GM08714 (cell line): ENCODE measurements at regions not wholly inside any gene's neighbourhood (a gene's known extent, or its start where the extent isn't known, plus 50 kb on each side); places are given as distances from the start of the nearest gene placed in this dataset.

ENCODE experiments used
- H3K4me3 ChIP-seq: fragments of 200-500 bp; sonication (Bioruptor generic); 2 replicates; pipeline ENCODE4 v1.5.1; 2014; ENCODE audit warnings: mild to moderate bottlenecking, low read length, inconsistent platforms
- ZNF274 ChIP-seq: IDR thresholded peaks from 2 replicates; pipeline ENCODE4 v1.6.1; 2012; ENCODE audit warnings: mild to moderate bottlenecking, low read depth, low read length

DNA sequence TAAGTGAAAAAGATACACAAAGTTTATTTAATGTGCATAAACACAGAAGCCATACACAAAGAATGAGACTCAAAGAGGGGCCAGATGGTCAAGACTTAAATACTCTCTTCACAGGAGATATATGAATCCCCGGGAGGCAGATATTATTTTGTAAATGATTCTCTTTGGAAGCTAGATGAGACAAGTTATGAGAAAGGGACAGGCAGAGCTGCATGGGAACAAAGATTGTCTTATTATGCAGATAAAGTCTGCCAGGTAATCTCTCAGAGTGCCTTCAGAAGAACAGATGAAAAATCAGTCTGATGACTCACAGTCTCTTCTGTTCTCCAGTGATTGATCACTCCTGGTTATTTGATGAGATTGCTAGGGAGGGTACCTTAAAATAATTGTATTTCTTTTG lies 89.0 kb downstream of the NAF1 start:
- no peak for TF ChIP-seq ZNF274
- H3K4me3 ChIP-seq = no peak overlapping the region

DNA sequence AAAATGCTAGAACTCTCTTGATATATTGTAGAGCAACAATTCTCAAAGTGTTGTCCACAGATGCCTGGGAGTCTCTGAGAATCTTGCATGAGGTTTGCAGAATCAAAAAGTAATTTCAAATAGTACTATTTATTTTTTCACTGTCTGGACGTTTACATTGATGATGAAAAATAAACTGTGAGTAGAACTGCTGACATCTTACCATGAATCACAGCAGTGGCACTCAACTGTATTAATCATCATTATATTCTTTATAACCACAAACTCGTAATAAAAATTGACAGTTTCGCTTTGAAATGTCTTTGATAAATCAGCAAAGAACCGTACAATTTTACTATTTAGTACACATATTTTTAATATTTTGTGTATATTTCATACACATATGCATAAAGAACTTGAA lies 94.5 kb downstream of the NAF1 start:
- no peak for TF ChIP-seq ZNF274
- no peak overlapping the region for H3K4me3 ChIP-seq

DNA sequence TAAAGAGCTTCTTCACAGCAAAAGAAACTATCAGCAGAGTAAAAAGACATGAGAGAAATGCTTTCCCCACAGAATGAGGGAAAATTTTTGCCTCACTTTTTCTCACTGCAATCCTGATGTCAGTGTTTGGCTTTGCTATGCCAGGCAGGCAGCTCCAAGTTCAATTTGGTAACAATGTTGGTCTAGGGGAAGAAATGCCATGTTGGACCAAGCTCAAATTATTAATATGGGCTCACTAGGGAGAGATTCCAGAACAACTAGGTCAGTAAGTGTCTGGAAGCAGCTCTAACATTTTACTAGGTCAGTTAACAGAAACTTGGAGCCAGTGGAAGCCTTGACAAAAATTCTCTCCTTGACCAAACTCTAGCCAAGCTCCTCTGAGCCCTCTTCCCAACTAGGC lies 95.4 kb downstream of the NAF1 start:
- TF ChIP-seq ZNF274 = no peak

DNA sequence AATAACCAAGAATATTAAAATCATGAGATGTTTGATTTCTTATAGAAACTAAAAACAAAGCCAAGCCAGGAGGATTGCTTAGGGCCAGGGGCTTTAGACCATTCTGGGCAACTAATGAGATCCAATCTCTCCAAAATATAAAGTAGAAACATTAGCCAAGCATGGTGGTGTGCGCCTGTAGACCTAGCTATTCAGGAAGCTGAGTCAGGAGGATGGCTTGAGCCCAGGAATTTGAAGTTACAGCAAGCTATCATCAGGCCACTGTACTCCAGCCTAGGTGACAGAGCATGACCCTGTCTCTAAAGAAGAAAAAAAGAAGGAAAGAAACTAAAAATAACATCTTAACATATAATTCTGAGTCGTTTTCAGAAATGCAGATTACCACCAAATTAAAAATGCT lies 96.7 kb downstream of the NAF1 start:
- no peak for TF ChIP-seq ZNF274
- H3K4me3 ChIP-seq = no peak overlapping the region

More for the DNA sequence above, 95.4 kb downstream of the NAF1 start:
- no peak overlapping the region for H3K4me3 ChIP-seq

DNA sequence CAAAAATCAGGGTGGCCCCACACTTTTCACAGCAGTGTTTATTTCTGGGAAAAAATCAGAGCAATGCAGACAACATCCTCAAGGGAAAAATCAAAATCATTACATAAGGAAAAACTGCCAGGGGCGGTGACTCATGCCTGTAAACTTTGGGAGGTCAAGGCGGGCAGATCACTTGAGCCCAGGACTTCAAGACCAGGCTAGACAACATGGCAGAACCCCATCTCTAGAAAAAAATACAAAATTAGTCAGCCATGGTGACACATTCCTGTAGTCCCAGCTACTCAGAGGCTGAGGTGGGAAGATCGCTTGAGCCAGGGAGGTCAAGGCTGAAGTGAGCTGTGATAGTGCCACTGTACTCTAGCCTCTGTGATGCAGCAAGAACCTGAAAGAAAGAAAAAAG lies 102.8 kb downstream of the NAF1 start:
- TF ChIP-seq ZNF274 = no peak
- H3K4me3 ChIP-seq = no peak overlapping the region

DNA sequence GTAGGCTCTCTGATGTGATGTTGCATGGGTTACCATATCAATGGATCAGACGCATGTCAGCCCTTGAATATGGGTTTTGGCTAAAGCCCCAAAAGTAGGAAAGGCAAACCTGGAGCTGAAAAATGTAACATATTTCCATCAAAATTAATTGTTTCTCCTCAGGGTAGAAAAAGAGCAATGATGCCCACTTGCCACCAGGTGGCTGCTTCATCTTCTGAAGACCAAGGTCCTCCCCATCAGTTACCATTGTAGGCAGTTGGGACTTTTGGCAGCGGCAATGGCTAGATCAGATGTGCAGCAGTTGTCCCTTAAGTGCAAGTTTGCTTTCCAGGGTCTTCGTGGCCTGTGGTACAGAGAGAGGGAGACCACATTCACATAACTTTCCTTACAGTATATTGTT lies 118.2 kb downstream of the NAF1 start:
- TF ChIP-seq ZNF274 = no peak
- H3K4me3 ChIP-seq = no peak overlapping the region

DNA sequence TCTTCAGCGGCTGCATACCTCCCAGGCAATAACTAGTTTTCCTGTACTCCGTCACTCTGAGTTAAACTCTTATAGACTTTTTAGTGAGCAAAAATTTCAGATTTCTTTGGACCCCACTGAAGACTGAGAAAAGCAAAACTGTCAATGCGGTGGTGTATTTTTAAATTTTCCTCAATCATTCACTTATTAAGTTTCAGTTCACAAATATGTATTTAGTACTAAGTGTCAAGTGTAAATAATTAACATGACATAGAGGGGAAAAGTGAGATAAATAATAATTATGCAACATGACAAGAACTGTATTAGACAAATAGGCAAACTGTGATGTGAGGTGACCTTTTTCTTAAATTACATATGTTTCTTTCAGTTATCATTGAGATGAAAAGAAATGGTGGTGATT lies 124.4 kb downstream of the NAF1 start:
- TF ChIP-seq ZNF274 = no peak
- H3K4me3 ChIP-seq = no peak overlapping the region

DNA sequence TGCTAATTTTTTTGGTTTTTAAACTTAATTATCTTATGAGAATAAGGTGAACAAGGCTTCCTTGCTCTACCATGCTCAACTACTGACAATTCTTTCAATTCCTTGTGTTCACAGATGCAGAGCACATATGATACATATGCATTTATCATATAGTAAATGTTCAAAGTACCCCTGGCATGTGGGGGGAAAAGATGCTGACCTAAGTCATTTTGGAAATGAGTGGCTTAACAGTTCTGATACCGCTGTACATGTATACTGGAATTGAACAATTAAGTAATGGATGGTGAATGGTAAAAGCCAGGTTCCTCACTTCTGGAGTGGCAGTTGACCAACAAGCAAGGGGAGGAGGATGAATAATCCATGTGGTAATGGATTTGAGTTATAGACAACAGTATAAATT lies 149.6 kb downstream of the NAF1 start:
- H3K4me3 ChIP-seq = no peak overlapping the region
- TF ChIP-seq ZNF274 = no peak

DNA sequence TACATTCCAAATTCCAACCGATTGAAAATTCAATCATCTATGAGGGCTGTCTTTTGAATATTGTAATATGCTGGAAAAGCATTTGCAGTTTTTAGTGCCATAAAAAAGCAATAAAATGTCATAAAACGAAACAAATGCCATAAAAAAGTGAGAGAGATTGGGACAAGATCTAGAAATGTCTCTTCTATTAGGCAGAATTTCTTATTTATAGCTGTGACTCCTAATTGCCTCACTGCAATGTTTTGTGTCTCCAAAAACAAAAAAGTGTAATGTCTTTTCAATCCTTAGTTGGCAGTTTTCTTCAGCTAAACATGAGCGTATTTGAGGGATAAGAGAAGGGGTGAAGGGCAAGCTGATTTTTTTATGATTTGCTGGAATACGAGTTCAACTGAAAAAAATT lies 153.9 kb downstream of the NAF1 start:
- H3K4me3 ChIP-seq = no peak overlapping the region
- TF ChIP-seq ZNF274 = no peak

DNA sequence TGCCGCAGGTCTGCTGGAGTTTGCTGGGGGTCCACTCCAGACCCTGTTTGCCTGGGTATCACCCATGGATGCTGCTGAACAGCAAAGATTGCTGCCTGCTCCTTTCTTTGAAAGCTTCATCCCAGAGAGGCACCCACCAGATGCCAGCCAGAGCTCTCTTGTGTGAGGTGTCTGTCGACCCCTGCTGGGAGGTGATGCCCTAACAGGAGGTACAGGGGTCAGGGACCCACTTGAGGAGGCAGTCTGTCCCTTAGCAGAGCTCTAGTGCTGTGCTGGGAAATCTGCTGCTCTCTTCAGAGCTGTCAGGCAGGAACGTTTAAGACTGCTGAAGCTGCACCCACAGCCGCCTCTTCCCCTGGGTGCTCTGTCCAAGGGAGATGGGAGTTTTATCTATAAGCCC lies 162.7 kb downstream of the NAF1 start:
- H3K4me3 ChIP-seq = no peak overlapping the region
- TF ChIP-seq ZNF274 = no peak

DNA sequence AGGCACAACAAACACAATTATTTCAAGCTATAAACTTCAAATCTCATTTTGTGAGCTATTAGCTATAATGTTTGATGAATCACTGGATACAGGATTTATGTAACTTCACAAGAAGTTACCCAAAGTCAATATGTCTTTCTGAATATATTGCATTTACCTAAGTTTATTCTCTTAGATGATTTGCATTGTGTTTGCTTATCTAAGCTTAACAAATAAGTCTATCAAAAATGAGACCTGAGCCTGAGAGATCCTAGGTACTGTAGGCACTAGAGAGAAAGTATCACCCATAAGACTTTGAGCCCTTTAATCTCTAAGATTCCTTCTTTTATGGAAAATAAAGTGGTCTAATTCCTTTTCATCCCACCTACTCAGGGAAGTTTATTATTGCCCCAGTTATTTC lies 178.2 kb downstream of the NAF1 start:
- no peak overlapping the region for H3K4me3 ChIP-seq
- TF ChIP-seq ZNF274 = no peak

DNA sequence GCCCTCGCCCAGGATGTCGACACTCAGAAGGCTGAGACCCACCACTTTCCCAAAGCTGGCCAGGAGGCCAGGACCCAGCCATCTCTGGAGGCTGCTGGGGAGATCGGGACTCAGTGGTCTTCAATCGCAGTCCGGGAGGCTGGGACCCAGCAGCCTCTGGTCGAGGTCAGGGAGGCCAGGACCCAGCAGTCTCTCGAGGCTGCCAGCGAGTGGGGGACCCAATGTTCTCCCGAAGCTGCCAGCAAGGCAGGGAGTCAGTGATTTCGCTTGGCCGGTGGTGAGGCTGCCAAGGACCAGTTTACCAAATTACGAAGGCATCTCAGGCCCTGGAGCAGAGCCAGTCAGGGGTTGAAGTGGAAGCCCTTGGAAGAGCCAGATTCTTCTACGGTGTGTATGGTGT lies 181.6 kb downstream of the NAF1 start:
- no peak for TF ChIP-seq ZNF274
- no peak overlapping the region for H3K4me3 ChIP-seq

DNA sequence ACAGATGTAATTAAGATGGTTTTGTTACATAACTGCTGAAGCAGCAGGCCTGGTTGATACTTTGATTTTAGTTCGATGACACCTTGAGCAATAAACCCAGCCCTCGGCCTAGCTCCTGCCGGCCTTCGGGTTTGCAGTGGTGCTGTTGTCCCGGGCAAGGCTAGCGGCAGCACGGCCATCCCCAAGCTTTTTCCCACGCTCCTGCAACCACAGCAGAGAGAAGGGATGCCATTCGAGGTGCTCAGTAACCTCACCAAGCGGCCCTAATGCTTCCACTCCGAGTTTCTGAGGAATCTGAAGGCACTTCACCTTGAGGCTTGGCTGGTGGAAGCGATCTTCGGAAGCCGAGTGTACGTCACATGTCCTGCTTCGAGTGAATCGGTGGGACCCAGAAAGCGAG lies 182.1 kb downstream of the NAF1 start:
- no peak overlapping the region for H3K4me3 ChIP-seq
- TF ChIP-seq ZNF274 = no peak

DNA sequence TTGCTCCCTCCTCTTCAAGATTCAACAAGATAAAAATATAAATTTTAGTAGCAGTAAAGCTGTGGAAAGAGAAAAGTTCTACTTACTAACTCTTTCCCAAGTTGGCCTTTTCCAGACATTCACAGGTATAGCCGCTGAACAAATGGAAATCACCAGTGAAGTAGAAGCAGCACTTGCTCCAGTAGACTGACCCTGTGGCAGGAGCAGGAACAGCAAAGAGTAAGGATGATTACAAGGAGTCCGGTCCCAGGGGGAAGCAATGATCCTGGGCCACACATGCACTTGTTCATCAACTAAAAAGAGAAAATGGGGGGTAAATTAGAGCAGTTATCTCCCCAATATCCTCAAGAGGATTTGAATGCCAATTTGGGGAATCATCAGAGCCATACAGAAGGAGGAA lies 184.9 kb downstream of the NAF1 start:
- TF ChIP-seq ZNF274 = no peak
- H3K4me3 ChIP-seq = no peak overlapping the region

DNA sequence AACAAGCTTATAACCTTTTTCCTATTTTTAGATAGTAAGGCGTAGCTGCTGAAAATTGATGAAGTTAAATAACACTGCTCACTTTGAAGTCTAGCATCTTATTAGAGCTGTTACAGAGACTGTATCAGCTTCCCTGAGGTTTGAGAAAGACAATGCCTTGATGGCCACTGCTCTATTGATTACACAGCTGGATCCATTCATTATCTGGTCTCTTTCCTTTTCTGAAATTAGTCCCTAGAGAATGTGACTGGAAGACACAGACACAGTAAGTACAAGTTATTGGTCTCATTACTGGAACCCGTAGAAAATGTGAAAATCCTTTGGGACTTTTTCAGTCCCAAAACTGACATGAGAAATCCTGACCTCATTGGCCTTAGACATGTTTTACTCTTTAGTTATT lies 188.3 kb downstream of the NAF1 start:
- no peak for TF ChIP-seq ZNF274
- H3K4me3 ChIP-seq = no peak overlapping the region

DNA sequence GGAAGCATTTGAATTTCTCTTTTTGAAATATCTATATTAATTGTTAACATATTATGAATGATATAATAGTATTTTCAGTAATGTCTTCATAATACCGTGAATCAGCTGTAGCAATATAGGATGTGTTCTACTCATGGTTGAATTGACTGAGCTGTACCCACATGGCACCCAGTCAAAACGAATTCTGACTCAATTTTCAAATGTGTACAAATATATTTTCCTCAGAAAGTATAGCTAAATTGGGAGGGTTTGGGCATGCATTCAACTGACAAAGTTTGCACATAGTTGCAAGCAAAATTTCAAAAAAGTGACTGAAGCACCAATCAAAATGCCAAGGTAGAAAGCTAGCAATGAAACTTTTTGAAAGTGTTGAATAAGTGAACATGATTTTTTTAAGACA lies 188.9 kb downstream of the NAF1 start:
- no peak overlapping the region for H3K4me3 ChIP-seq
- TF ChIP-seq ZNF274 = no peak
